ENCODE measurements at regions not wholly inside any gene's neighbourhood (a gene's known extent, or its start where the extent isn't known, plus 50 kb on each side); places are given as distances from the start of the nearest gene placed in this dataset.

GRCh38 chr12:87689196-87689595, 340.0 kb downstream of the C12orf50 start:
- H3K4me2 ChIP-seq (ENCODE audit: low read length), result no peak overlapping the region
- no peaks in the 10 kb centered on the region for H3K36me3 ChIP-seq (ENCODE audit: insufficient read depth, low read length)
- no peaks in the 10 kb centered on the region for H3K27me3 ChIP-seq (ENCODE audit: insufficient read depth, low read length)
- H3K9ac ChIP-seq (ENCODE audit: low read length), result no peak overlapping the region
- no peak overlapping the region for H3K27ac ChIP-seq (ENCODE audit: low read depth, low read length, poor library complexity, severe bottlenecking)
- H4K20me1 ChIP-seq (ENCODE audit: insufficient read depth, low read length), result no peaks in the 10 kb centered on the region
- no peak for TF ChIP-seq EZH2 (IDR thresholded peaks at IDR 0.05; ENCODE audit: borderline replicate concordance, low read length)
- no peak for TF ChIP-seq CTCF (IDR thresholded peaks at IDR 0.05; ENCODE audit: low read length)
- no peak overlapping the region for H2AFZ ChIP-seq (ENCODE audit: low read length)
- no peak overlapping the region for H3K4me3 ChIP-seq (ENCODE audit: low read depth, low read length, poor library complexity, severe bottlenecking)
- H3K4me1 ChIP-seq (ENCODE audit: insufficient read depth, low read length, severe bottlenecking), result no peaks in the 10 kb centered on the region
- no peaks in the 10 kb centered on the region for H3F3A ChIP-seq (ENCODE audit: insufficient read depth, low read length)
- H3K9me3 ChIP-seq (ENCODE audit: low read length), result no peaks in the 10 kb centered on the region
- H3K9me2 ChIP-seq (ENCODE audit: low read depth, low read length), result no peaks in the 10 kb centered on the region
- no peaks in the 10 kb centered on the region for H3K79me2 ChIP-seq (ENCODE audit: insufficient read depth, low read length)

GRCh38 chr12:87687362-87687761, 341.8 kb downstream of the C12orf50 start:
- no peaks in the 10 kb centered on the region for H3K4me1 ChIP-seq (ENCODE audit: insufficient read depth, low read length, severe bottlenecking)
- no peaks in the 10 kb centered on the region for H3K36me3 ChIP-seq (ENCODE audit: insufficient read depth, low read length)
- H3K9me3 ChIP-seq (ENCODE audit: low read length), result no peaks in the 10 kb centered on the region
- no peaks in the 10 kb centered on the region for H4K20me1 ChIP-seq (ENCODE audit: insufficient read depth, low read length)
- H3F3A ChIP-seq (ENCODE audit: insufficient read depth, low read length), result no peaks in the 10 kb centered on the region
- no peak overlapping the region for H3K4me2 ChIP-seq (ENCODE audit: low read length)
- H3K9ac ChIP-seq (ENCODE audit: low read length), result no peak overlapping the region
- no peak overlapping the region for H3K4me3 ChIP-seq (ENCODE audit: low read depth, low read length, poor library complexity, severe bottlenecking)
- no peak overlapping the region for H2AFZ ChIP-seq (ENCODE audit: low read length)
- no peaks in the 10 kb centered on the region for H3K9me2 ChIP-seq (ENCODE audit: low read depth, low read length)
- H3K79me2 ChIP-seq (ENCODE audit: insufficient read depth, low read length), result no peaks in the 10 kb centered on the region
- no peaks in the 10 kb centered on the region for H3K27me3 ChIP-seq (ENCODE audit: insufficient read depth, low read length)
- no peak overlapping the region for H3K27ac ChIP-seq (ENCODE audit: low read depth, low read length, poor library complexity, severe bottlenecking)
- TF ChIP-seq EZH2 (IDR thresholded peaks at IDR 0.05; ENCODE audit: borderline replicate concordance, low read length), result no peak
- no peak for TF ChIP-seq CTCF (IDR thresholded peaks at IDR 0.05; ENCODE audit: low read length)

GRCh38 chr12:87685696-87686095, 343.5 kb downstream of the C12orf50 start:
- Histone ChIP-seq H3K4me3 (ENCODE audit: low read depth, low read length, poor library complexity, severe bottlenecking) (no peak overlapping the region), H3F3A (ENCODE audit: insufficient read depth, low read length) (no peaks in the 10 kb centered on the region), H3K9me3 (ENCODE audit: low read length) (no peaks in the 10 kb centered on the region), H3K9ac (ENCODE audit: low read length) (no peak overlapping the region), H3K4me2 (ENCODE audit: low read length) (no peak overlapping the region), H3K36me3 (ENCODE audit: insufficient read depth, low read length) (no peaks in the 10 kb centered on the region), H4K20me1 (ENCODE audit: insufficient read depth, low read length) (no peaks in the 10 kb centered on the region), H2AFZ (ENCODE audit: low read length) (no peak overlapping the region), H3K9me2 (ENCODE audit: low read depth, low read length) (no peaks in the 10 kb centered on the region), H3K4me1 (ENCODE audit: insufficient read depth, low read length, severe bottlenecking) (no peaks in the 10 kb centered on the region), H3K27ac (ENCODE audit: low read depth, low read length, poor library complexity, severe bottlenecking) (no peak overlapping the region), H3K79me2 (ENCODE audit: insufficient read depth, low read length) (no peaks in the 10 kb centered on the region), H3K27me3 (ENCODE audit: insufficient read depth, low read length) (no peaks in the 10 kb centered on the region)
- TF ChIP-seq EZH2 (IDR thresholded peaks at IDR 0.05; ENCODE audit: borderline replicate concordance, low read length) (no peak), CTCF (IDR thresholded peaks at IDR 0.05; ENCODE audit: low read length) (no peak)

All from OCI-LY1 (cell line).